CD8-positive, alpha-beta memory T cell (primary cell): ENCODE measurements at regions not wholly inside any gene's neighbourhood (a gene's known extent, or its start where the extent isn't known, plus 50 kb on each side); places are given as distances from the start of the nearest gene placed in this dataset.

ENCODE experiments used
- CTCF ChIA-PET: fragments of 350-600 bp; sonication (Branson Sonifier 250); formaldehyde crosslinking; loops from one replicate; lab custom pipeline; 2021; ENCODE audit warnings: antibody characterized with exemption; lab: Charles Lee
- POLR2A ChIA-PET: fragments of 350-600 bp; sonication (Branson Sonifier 250); formaldehyde crosslinking; loops from one replicate; lab custom pipeline; 2021; ENCODE audit warnings: antibody characterized with exemption; lab: Charles Lee
- DNase-seq, 5 donors: peaks; one replicate each; pipeline versions ENCODE4 v3.0.0 to v3.0.0-alpha.2; 2020 to 2022; ENCODE audit warnings: mixed read lengths in 1 of 5
- H3K27ac ChIP-seq: one replicate; pipeline ENCODE4 v1.7.0; 2013; ENCODE audit warnings: low read depth, mild to moderate bottlenecking, low read length, moderate library complexity
- H3K27me3 ChIP-seq: 2 replicates; pipeline ENCODE4 v1.7.0; 2013; ENCODE audit warnings: low read length, mild to moderate bottlenecking; ENCODE audit not compliant: insufficient read depth, poor library complexity, severe bottlenecking
- H3K36me3 ChIP-seq: 2 replicates; pipeline ENCODE4 v1.7.0; 2013; ENCODE audit warnings: mild to moderate bottlenecking, low read length, moderate library complexity; ENCODE audit not compliant: insufficient read depth
- H3K4me1 ChIP-seq: 2 replicates; pipeline ENCODE4 v1.7.0; 2013; ENCODE audit warnings: mild to moderate bottlenecking, low read length, moderate library complexity; ENCODE audit not compliant: insufficient read depth
- H3K4me3 ChIP-seq: 2 replicates; pipeline ENCODE4 v1.7.0; 2013; ENCODE audit warnings: mild to moderate bottlenecking, low read length
- H3K9me3 ChIP-seq: 2 replicates; pipeline ENCODE4 v1.7.0; 2013; ENCODE audit warnings: mild to moderate bottlenecking, low read length
- H3K27ac Mint-ChIP-seq, 8 donors: one replicate each; pipeline ENCODE4 v1.8.0; 2020 to 2021; ENCODE audit warnings: mixed read lengths in 8 of 8, mild to moderate bottlenecking in 6 of 8, inconsistent platforms in 3 of 8, moderate library complexity in 3 of 8
- H3K27me3 Mint-ChIP-seq, 2 donors: one replicate each; pipeline ENCODE4 v1.8.0; 2020 to 2021; ENCODE audit warnings: mixed read lengths in 2 of 2, mild to moderate bottlenecking in 1 of 2, moderate library complexity in 1 of 2
- H3K36me3 Mint-ChIP-seq, 3 donors: one replicate each; pipeline ENCODE4 v1.8.0; 2020 to 2021; ENCODE audit warnings: mixed read lengths in 3 of 3, inconsistent platforms in 1 of 3, mild to moderate bottlenecking in 1 of 3
- H3K4me1 Mint-ChIP-seq, 3 donors: one replicate each; pipeline ENCODE4 v1.8.0; 2020 to 2021; ENCODE audit warnings: mixed read lengths in 3 of 3, inconsistent platforms in 1 of 3, mild to moderate bottlenecking in 1 of 3
- H3K4me3 Mint-ChIP-seq, 7 donors: one replicate each; pipeline ENCODE4 v1.8.0; 2020 to 2021; ENCODE audit warnings: mixed read lengths in 7 of 7, mild to moderate bottlenecking in 6 of 7, moderate library complexity in 4 of 7, inconsistent platforms in 2 of 7
- H3K9me3 Mint-ChIP-seq, 5 donors: one replicate each; pipeline ENCODE4 v1.8.0; 2020 to 2022; ENCODE audit warnings: mixed read lengths in 5 of 5, mild to moderate bottlenecking in 3 of 5, moderate library complexity in 2 of 5, inconsistent platforms in 1 of 5

- Histone ChIP-seq H3K4me3 (no peak overlapping the region), H3K4me1 (no peaks in the 10 kb centered on the region), H3K27ac (no peak overlapping the region), H3K27me3 (no peaks in the 10 kb centered on the region), H3K9me3 (no peaks in the 10 kb centered on the region), H3K36me3 (no peaks in the 10 kb centered on the region)
- no peaks in the 10 kb centered on the region for H3K9me3 Mint-ChIP-seq
- peaks cover 0 to 3% of the 10 kb centered on the region in 2 donors for H3K27me3 Mint-ChIP-seq
- DNase-seq = no peak
- no peak overlapping the region for H3K27ac Mint-ChIP-seq
- H3K4me3 Mint-ChIP-seq = no peak overlapping the region
- POLR2A ChIA-PET = no interaction called here
- H3K4me1 Mint-ChIP-seq = no peaks in the 10 kb centered on the region
- H3K36me3 Mint-ChIP-seq = peaks cover 0 to 5% (median 3%) of the 10 kb centered on the region in 3 donors
- CTCF ChIA-PET = no interaction called here
Measured at GRCh38 chr6:14848019-14848418, 397.9 kb upstream of the JARID2 start.

GRCh38 chr6:14849185-14849584 lies 396.7 kb upstream of the JARID2 start:
- ChIA-PET POLR2A (no interaction called here), CTCF (no interaction called here)
- Mint-ChIP-seq H3K4me3 (no peak overlapping the region), H3K27ac (no peak overlapping the region), H3K27me3 (no peaks in the 10 kb centered on the region), H3K4me1 (no peaks in the 10 kb centered on the region), H3K36me3 (peaks cover 0 to 5% (median 3%) of the 10 kb centered on the region in 3 donors), H3K9me3 (no peaks in the 10 kb centered on the region)
- H3K27ac ChIP-seq = no peak overlapping the region
- H3K4me1 ChIP-seq = no peaks in the 10 kb centered on the region
- no peaks in the 10 kb centered on the region for H3K27me3 ChIP-seq
- no peaks in the 10 kb centered on the region for H3K36me3 ChIP-seq
- no peaks in the 10 kb centered on the region for H3K9me3 ChIP-seq
- no peak overlapping the region for H3K4me3 ChIP-seq
- no peak for DNase-seq

- H3K27me3 Mint-ChIP-seq = no peaks in the 10 kb centered on the region
- Histone ChIP-seq H3K27me3 (no peaks in the 10 kb centered on the region), H3K4me3 (no peak overlapping the region), H3K4me1 (peaks cover under 1% of the 10 kb centered on the region), H3K36me3 (no peaks in the 10 kb centered on the region), H3K9me3 (no peaks in the 10 kb centered on the region), H3K27ac (no peak overlapping the region)
- peaks cover 0 to 7% (median 4%) of the 10 kb centered on the region in 3 donors for H3K4me1 Mint-ChIP-seq
- POLR2A ChIA-PET = no interaction called here
- H3K9me3 Mint-ChIP-seq = no peaks in the 10 kb centered on the region
- no peak overlapping the region for H3K27ac Mint-ChIP-seq
- DNase-seq = no peak
- H3K36me3 Mint-ChIP-seq = peaks cover 0 to under 1% (median 0%) of the 10 kb centered on the region in 3 donors
- CTCF ChIA-PET = no interaction called here
- H3K4me3 Mint-ChIP-seq = no peak overlapping the region
Measured at GRCh38 chr6:14851281-14851680, 394.6 kb upstream of the JARID2 start.

- Histone ChIP-seq H3K36me3 (no peaks in the 10 kb centered on the region), H3K27me3 (no peaks in the 10 kb centered on the region), H3K27ac (no peak overlapping the region), H3K4me3 (no peak overlapping the region), H3K9me3 (no peaks in the 10 kb centered on the region), H3K4me1 (peaks cover 12% of the 10 kb centered on the region)
- H3K4me3 Mint-ChIP-seq = no peak overlapping the region
- no peaks in the 10 kb centered on the region for H3K36me3 Mint-ChIP-seq
- peaks cover 0 to 3% of the 10 kb centered on the region in 2 donors for H3K27me3 Mint-ChIP-seq
- no peaks in the 10 kb centered on the region for H3K9me3 Mint-ChIP-seq
- peaks cover 7 to 18% (median 12%) of the 10 kb centered on the region in 3 donors for H3K4me1 Mint-ChIP-seq
- ChIA-PET POLR2A (no interaction called here), CTCF (no interaction called here)
- no peak overlapping the region for H3K27ac Mint-ChIP-seq
- no peak for DNase-seq
Measured at GRCh38 chr6:14852375-14852774, 393.5 kb upstream of the JARID2 start.

GRCh38 chr6:14856177-14856576 lies 389.7 kb upstream of the JARID2 start:
- Histone ChIP-seq H3K27ac (no peak overlapping the region), H3K4me1 (peaks cover 23% of the 10 kb centered on the region), H3K9me3 (no peaks in the 10 kb centered on the region), H3K4me3 (no peak overlapping the region), H3K27me3 (no peaks in the 10 kb centered on the region), H3K36me3 (no peaks in the 10 kb centered on the region)
- peak overlapping the region in 4 of 8 donors; percentile 27 to 99 (median 68) for H3K27ac Mint-ChIP-seq
- ChIA-PET POLR2A (no interaction called here), CTCF (no interaction called here)
- peak overlapping the region in 1 of 7 donors; percentile 33 for H3K4me3 Mint-ChIP-seq
- peaks cover 0 to 3% of the 10 kb centered on the region in 2 donors for H3K27me3 Mint-ChIP-seq
- no peaks in the 10 kb centered on the region for H3K9me3 Mint-ChIP-seq
- DNase-seq = no peak
- peaks cover 31 to 54% (median 42%) of the 10 kb centered on the region in 3 donors for H3K4me1 Mint-ChIP-seq
- H3K36me3 Mint-ChIP-seq = no peaks in the 10 kb centered on the region

GRCh38 chr6:14857001-14857400 lies 388.9 kb upstream of the JARID2 start:
- CTCF ChIA-PET = interaction anchor here (1.4 kb wide), 1 partner anchor 10 kb away, joined by 4 read pairs; no protein-coding TSS in a partner anchor

GRCh38 chr6:14857501-14857900 lies 388.4 kb upstream of the JARID2 start:
- Mint-ChIP-seq H3K4me1 (peaks cover 35 to 62% (median 46%) of the 10 kb centered on the region in 3 donors), H3K36me3 (no peaks in the 10 kb centered on the region), H3K9me3 (no peaks in the 10 kb centered on the region), H3K27me3 (peaks cover 0 to 3% of the 10 kb centered on the region in 2 donors), H3K27ac (peak overlapping the region; percentile 85 to 99 (median 96)), H3K4me3 (peak overlapping the region; percentile 69 to 90 (median 86))
- Histone ChIP-seq H3K36me3 (no peaks in the 10 kb centered on the region), H3K9me3 (no peaks in the 10 kb centered on the region), H3K27me3 (no peaks in the 10 kb centered on the region), H3K4me3 (peak overlapping the region; percentile 78), H3K4me1 (peaks cover 26% of the 10 kb centered on the region), H3K27ac (peak overlapping the region; percentile 54)
- ChIA-PET POLR2A (no interaction called here), CTCF (interaction anchor here (1.4 kb wide), 1 partner anchor 10 kb away, joined by 4 read pairs; no protein-coding TSS in a partner anchor)
- DNase-seq = peak; percentile 78 to 91 (median 86)

More at GRCh38 chr6:14857001-14857400, 388.9 kb upstream of the JARID2 start:
- DNase-seq = no peak
- POLR2A ChIA-PET = no interaction called here
- Histone ChIP-seq H3K4me3 (peak overlapping the region; percentile 78), H3K27ac (peak overlapping the region; percentile 54), H3K36me3 (no peaks in the 10 kb centered on the region), H3K27me3 (no peaks in the 10 kb centered on the region), H3K4me1 (peaks cover 26% of the 10 kb centered on the region), H3K9me3 (no peaks in the 10 kb centered on the region)
- peaks cover 0 to 3% of the 10 kb centered on the region in 2 donors for H3K27me3 Mint-ChIP-seq
- peaks cover 35 to 62% (median 46%) of the 10 kb centered on the region in 3 donors for H3K4me1 Mint-ChIP-seq
- peak overlapping the region; percentile 85 to 99 (median 96) for H3K27ac Mint-ChIP-seq
- H3K4me3 Mint-ChIP-seq = peak overlapping the region; percentile 69 to 90 (median 86)
- H3K36me3 Mint-ChIP-seq = no peaks in the 10 kb centered on the region
- H3K9me3 Mint-ChIP-seq = no peaks in the 10 kb centered on the region

- Histone ChIP-seq H3K9me3 (no peaks in the 10 kb centered on the region), H3K27me3 (no peaks in the 10 kb centered on the region), H3K4me1 (peaks cover 26% of the 10 kb centered on the region), H3K27ac (no peak overlapping the region), H3K4me3 (no peak overlapping the region), H3K36me3 (no peaks in the 10 kb centered on the region)
- ChIA-PET POLR2A (no interaction called here), CTCF (no interaction called here)
- no peaks in the 10 kb centered on the region for H3K36me3 Mint-ChIP-seq
- no peak overlapping the region for H3K4me3 Mint-ChIP-seq
- H3K27ac Mint-ChIP-seq = peak overlapping the region in 7 of 8 donors; percentile 2 to 90 (median 67)
- H3K27me3 Mint-ChIP-seq = peaks cover 0 to 3% of the 10 kb centered on the region in 2 donors
- no peak for DNase-seq
- peaks cover 36 to 63% (median 46%) of the 10 kb centered on the region in 3 donors for H3K4me1 Mint-ChIP-seq
- no peaks in the 10 kb centered on the region for H3K9me3 Mint-ChIP-seq
Measured at GRCh38 chr6:14858808-14859207, 387.1 kb upstream of the JARID2 start.
